ENCODE measurements at regions not wholly inside any gene's neighbourhood (a gene's known extent, or its start where the extent isn't known, plus 50 kb on each side); places are given as distances from the start of the nearest gene placed in this dataset.

GRCh38 chr13:99768986-99769385, 202.6 kb downstream of the ZIC5 start:
- TF ChIP-seq POLR2A (IDR thresholded peaks at IDR 0.05; ENCODE audit: low read depth, low read length), result no peak
- no peak for TF ChIP-seq TAF1 (IDR thresholded peaks at IDR 0.05; ENCODE audit: low read depth, low read length)
- TF ChIP-seq POLR2AphosphoS5 (IDR thresholded peaks at IDR 0.05; ENCODE audit: low read depth, low read length), result no peak
- no peak for TF ChIP-seq SPI1 (IDR thresholded peaks at IDR 0.05; ENCODE audit: low read depth, low read length)
- no peak for TF ChIP-seq PAX5 (IDR thresholded peaks at IDR 0.05; ENCODE audit: insufficient read depth, low read length, severe bottlenecking)
